GM18520 (cell line): ENCODE measurements at regions not wholly inside any gene's neighbourhood (a gene's known extent, or its start where the extent isn't known, plus 50 kb on each side); places are given as distances from the start of the nearest gene placed in this dataset.

Experiments
- ATAC-seq: cut with Tn5 transposase; IDR thresholded peaks from one replicate; pipeline ENCODE4 v1.9.1; 2021; ENCODE audit not compliant: unreplicated experiment

DNA sequence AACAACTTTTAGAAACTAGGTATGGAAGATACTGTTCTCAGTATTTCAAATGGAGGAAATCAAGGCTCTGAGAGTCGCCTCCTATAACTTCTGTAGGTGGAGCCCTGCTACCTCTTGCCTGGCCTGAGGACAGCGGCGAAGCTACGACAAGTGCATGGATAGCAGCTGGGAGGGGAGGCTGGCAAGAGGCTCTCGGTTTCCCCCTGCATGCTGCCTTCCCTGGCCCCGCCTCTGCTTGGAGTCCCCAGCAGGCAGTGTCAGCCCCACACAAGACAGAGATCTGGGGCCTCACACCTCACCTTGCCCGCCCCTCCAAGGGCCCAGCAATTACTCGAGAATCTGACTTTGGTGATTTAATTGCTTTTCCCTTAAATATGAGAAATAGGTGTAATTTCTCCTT is 107.6 kb upstream of the POU3F3 start:
- no peak for ATAC-seq

DNA sequence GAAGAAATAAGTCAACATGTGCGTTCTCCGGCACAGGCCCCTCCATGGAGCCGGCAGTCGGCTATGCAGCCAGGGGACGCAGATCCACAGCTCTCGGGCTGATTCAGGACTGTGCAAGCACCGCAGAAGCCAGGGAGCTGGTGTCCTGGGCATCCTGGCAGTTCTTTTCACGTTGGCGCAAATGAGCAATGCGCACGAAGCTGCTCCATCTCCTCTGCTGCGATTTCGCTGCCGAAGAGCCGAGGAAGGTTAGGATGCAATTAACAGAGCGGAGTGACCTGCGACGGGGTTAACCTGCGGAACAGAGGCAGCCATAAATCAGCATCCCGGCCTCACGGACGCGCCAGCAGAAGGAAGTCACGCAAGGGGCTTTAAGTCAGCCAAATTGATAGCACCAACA is 107.1 kb upstream of the POU3F3 start:
- no peak for ATAC-seq

- no peak for ATAC-seq
Measured at GRCh38 chr2:104749856-104750460, 104.0 kb upstream of the POU3F3 start.

GRCh38 chr2:104752504-104752903 is 101.4 kb upstream of the POU3F3 start:
- no peak for ATAC-seq

DNA sequence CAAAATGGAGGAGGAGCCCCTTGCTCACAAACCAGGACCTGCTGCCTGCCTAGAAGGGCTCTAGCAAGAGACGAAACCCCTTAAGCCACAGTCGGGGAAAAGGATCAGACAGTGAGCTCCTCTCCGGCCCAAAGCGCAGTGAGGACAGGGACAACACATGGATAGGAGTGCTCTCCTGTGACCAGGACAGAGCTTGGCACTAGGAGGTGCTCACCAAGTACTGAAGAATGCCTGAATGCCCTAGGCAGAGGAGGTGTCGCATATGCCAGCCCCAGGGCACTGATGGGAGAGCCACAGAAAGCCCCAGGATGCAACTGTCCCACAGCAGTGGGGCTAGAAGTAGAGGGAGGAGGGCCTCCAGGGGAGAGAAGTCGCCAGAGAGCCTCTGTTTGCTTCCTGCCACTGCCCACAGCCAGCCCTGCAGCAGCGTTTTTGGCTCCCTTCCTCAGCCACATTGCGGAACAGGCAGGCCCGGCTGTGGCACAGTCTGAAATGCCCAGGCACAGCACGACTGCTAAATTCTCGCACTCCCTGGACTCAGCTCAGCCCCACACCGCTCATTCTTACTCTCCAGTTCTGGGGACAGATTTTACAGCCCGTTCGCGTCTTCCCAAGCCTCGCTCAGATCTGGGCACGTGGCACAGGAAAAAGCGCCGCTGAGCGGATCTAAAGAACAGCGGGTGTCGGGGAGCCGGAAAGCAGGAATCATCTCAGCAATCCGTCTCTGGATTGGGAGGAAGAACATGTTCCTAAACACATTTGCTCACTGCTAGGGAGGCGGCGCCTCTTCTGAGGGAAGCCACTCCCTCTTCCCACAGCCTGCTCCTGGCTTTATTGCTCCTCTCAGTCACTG is 98.7 kb upstream of the POU3F3 start:
- no peak for ATAC-seq

- ATAC-seq = no peak
Measured at GRCh38 chr2:104756118-104756517, 97.8 kb upstream of the POU3F3 start.

DNA sequence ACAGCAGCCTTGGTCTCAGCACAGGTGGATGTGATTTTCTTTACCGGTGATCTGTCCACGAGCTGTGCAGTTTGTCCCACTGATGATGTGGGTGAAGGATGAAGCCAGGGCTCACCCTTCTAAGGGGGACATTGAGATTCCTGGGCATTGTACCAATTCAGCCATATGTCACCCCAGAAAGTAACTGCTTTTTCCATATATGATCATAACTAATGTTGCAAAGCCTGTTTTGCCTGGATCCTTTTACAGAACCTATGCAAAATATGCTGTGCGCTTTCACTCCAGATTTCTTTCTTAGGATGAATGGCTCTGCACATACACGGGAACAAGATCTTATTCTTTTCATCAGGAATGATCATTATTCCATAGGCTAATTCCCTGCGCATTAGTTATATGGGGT is 96.9 kb upstream of the POU3F3 start:
- no peak for ATAC-seq

GRCh38 chr2:104758199-104758620 is 95.7 kb upstream of the POU3F3 start:
- no peak for ATAC-seq

DNA sequence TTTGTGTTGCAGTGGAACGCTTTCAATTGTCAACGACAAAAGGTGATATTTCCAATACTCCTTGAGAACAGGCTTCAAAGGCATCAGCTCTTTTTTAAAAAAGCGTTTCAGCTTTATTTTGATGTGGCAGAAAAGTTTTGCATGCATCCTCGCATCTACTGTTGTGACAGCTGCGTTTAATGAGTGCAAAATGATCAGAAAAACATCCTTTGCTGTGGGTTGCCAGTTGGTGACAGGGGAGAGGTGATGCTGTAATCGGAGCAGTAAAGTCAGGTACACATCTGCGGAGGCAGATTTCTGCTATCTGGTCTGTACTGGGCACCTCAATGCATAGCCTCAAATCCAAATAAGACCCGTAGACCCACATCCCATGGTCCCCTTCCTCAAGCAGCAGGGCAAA is 91.9 kb upstream of the POU3F3 start:
- ATAC-seq = no peak

DNA sequence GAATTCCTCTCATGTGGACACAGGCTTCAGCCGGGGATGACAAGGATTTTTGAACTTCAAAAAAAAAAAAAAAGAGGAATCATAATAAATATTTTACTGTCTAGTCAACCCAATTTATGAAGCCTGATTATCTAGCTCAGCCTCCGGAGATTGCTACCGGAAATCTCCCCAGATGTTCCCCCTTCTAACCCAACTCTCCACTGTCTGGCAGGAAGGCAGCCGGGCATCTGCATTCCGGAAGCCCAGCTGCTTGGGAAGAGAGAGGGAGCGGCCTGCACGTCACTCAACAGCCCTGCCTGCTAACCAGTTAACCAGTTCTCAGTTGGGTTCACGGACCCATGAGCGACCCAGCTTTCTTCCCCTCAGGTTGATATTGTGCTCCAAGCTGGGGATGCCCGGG is 87.2 kb upstream of the POU3F3 start:
- no peak for ATAC-seq

DNA sequence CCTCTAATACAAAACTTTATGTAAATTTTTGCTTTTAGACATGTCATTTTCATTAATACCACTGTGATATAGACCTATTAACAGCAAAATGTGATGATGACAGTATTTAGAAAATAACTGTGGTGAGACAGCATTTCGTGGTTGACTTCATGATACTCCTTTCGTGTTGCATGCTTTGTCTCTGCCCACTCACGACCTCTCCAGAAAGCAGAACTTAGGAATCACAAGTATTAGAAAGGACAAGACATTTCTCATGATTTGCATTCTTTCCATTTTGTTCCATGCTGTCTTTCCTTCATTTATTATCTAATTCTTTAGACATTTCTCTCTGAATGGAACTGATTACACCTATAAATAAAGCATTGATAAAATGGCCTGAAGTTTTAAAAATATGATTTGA is 85.2 kb upstream of the POU3F3 start:
- no peak for ATAC-seq

GRCh38 chr2:104769096-104769495 is 84.8 kb upstream of the POU3F3 start:
- no peak for ATAC-seq

GRCh38 chr2:104772996-104773395 is 80.9 kb upstream of the POU3F3 start:
- ATAC-seq = no peak

DNA sequence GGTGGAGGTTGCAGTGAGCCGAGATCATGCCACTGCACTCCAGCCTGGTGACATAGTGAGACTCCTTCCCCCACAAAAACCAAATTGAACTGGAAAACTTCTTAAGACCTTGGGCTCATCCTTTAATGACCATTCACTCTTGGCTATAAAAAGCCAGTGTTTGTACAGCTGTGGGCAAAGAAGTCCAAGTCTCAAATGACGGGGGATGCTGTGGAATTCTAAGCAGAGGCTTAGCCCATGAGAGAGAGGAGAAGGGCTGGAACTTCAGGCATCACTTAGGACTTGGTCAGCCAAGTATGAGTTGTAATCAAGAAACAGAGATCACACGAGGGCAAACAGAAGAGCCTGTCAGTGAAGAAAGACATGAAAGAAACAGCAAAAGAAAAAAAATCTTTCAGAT is 79.3 kb upstream of the POU3F3 start:
- no peak for ATAC-seq

- no peak for ATAC-seq
Measured at GRCh38 chr2:104777721-104778120, 76.2 kb upstream of the POU3F3 start.

DNA sequence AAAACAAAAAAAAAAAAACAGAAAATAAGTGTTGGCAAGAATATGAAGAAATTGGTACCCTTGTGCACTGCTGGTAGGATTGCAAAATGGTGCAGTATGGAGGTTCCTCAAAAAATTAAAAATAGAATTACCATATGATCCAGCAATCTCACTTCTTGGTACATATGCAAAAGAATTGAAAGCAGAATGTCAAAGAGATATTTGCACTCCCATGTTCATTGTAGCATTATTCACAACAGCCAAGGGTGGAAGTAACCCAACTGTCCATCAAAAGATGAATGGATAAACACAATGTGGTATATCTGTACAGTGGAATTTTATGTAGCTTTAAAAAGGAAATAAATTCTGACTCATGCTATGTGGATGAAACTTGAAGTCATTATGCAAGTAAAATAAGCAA is 72.8 kb upstream of the POU3F3 start:
- no peak for ATAC-seq

GRCh38 chr2:104784264-104784663 is 69.7 kb upstream of the POU3F3 start:
- no peak for ATAC-seq

DNA sequence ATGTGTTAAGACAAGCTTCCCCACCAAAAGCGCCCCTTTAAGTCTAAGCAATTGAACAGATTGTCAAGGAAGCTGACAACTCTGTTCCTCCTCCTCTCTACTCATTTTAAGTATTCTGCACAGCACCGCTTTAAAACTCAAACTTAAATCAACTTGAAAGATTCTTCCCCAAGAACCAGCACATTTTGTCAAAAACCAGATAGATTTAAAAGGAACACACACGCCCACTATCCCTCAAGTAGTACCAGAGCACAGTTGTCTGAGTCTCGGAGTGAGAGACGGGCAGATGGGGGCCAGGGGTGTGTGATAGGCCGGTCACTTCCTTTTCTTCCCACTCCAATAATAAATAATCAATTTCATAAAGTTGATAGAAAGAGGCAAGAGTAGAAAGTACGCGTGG is 67.7 kb upstream of the POU3F3 start:
- ATAC-seq = no peak

DNA sequence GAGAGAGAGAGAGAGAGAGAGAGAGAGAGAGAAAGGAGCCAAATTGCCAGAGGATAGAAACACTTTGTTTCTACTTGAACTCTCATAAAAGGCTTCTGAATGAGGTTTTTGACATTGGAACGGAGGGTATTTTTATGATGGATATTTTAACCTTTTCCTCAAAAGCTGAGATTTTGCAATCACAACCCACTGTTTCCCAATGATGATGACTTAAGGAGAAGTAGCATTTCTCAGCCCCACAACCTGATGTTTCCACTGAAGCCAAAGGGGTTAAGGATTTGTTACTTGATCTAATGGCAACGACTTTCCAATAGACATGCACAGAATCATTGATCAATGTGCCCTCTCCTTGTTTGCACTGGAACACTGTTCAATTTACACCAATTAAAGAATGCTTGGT is 67.1 kb upstream of the POU3F3 start:
- ATAC-seq = no peak

DNA sequence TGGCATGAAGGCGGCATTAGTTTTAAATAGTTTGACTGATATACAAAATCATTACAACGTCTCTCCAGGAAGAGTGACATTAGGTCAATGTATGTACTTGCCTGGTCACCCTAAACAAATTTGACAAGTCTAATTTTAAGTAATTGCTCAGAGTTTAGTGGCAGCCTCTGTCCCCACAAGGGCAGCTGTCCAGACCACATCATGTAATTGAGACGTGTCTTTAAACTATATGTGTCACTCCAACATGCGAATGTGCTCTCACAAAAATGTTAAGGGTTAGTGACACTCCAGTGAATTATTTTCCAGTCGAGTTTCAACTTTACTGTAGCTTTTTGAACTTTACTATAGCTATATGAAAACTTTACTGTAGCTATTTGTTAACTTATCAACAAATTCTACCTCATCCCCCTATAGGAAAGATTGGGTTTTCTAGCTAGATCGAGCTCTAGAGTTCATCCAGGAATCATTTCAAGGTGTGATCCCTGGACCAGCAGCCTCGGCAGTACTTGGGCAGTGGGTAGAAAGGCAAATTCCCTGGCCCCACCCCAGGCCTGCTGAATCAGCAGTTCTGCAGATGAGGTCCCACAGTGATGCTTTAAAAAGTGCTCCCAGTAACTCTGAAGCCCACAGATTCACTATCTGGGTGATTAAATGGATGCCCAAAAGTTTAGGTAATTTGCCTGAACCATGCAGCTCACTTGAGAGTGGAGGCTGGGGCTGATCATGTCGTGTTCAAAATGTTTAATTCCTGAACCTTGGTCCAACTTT is 66.4 kb upstream of the POU3F3 start:
- no peak for ATAC-seq

- no peak for ATAC-seq
Measured at GRCh38 chr2:104788742-104789455, 65.0 kb upstream of the POU3F3 start.
